Gastroesophageal sphincter (tissue), 3 donors: ENCODE measurements at regions not wholly inside any gene's neighbourhood (a gene's known extent, or its start where the extent isn't known, plus 50 kb on each side); places are given as distances from the start of the nearest gene placed in this dataset.

Experiments
- EP300 ChIP-seq: sonication (generic); formaldehyde crosslinking; IDR thresholded peaks from one replicate; pipeline ENCODE4 v1.6.1; 2017; ENCODE audit warnings: antibody characterized with exemption, mild to moderate bottlenecking
- TF ChIP-seq, protein P1 (sequence below), 4 experiments: fragments of 200-600 bp in 2 of 4; fragments of 450-650 bp in 2 of 4; sonication (generic) in 1 of 4; IDR thresholded peaks; one replicate each; pipeline ENCODE4 v1.5.1; 2017 to 2019; ENCODE audit warnings: antibody characterized with exemption in 4 of 4, mild to moderate bottlenecking in 2 of 4, moderate library complexity in 2 of 4

DNA sequence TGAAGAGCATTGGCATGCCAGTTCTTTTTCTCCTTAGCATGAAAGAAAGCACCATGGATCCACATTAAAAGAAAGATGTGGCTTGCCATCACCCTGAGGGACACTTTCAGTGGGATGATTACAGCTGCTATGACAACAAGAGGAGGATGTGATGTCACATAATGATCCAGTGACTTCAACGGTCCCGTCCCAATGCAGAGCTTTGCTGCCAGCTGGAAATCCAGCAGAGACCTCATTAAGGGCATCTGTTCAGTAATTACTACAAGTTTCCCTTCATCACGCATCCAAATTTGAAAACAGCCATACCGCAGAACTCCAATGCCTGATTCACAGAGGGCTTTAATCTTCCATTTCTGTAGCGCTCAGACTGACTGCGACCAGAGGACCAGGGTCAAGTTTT lies 206.6 kb downstream of the LSM5 start:
- TF ChIP-seq, protein P1, sequence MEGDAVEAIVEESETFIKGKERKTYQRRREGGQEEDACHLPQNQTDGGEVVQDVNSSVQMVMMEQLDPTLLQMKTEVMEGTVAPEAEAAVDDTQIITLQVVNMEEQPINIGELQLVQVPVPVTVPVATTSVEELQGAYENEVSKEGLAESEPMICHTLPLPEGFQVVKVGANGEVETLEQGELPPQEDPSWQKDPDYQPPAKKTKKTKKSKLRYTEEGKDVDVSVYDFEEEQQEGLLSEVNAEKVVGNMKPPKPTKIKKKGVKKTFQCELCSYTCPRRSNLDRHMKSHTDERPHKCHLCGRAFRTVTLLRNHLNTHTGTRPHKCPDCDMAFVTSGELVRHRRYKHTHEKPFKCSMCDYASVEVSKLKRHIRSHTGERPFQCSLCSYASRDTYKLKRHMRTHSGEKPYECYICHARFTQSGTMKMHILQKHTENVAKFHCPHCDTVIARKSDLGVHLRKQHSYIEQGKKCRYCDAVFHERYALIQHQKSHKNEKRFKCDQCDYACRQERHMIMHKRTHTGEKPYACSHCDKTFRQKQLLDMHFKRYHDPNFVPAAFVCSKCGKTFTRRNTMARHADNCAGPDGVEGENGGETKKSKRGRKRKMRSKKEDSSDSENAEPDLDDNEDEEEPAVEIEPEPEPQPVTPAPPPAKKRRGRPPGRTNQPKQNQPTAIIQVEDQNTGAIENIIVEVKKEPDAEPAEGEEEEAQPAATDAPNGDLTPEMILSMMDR (IDR thresholded peaks at IDR 0.05) = no peak
- no peak for TF ChIP-seq EP300
